HCT116 (cell line): ENCODE measurements at regions not wholly inside any gene's neighbourhood (a gene's known extent, or its start where the extent isn't known, plus 50 kb on each side); places are given as distances from the start of the nearest gene placed in this dataset.

Experiments
- ATAC-seq: fragments of 200-7000 bp; cut with Tn5 transposase; 2 replicates; pipeline ENCODE4 v1.9.1; 2020; ENCODE audit warnings: mild to moderate bottlenecking, moderate library complexity
- BruUV-seq: library from RNA; stranded (reverse); fragments of 400-500 nt; replicated peaks from 2 replicates; lab custom pipeline; 2021; lab: Mats Ljungman, UMichigan
- CTCF ChIA-PET: fragments of 300-600 bp; sonication (Branson Sonifier 250); formaldehyde crosslinking; loops from one replicate; lab custom pipeline; 2021; ENCODE audit warnings: antibody characterized with exemption; lab: Charles Lee
- POLR2A ChIA-PET: fragments of 300-600, 350-600 bp; sonication (Branson Sonifier 250); formaldehyde crosslinking; loops from one replicate; lab custom pipeline; 2021; ENCODE audit warnings: antibody characterized with exemption; lab: Charles Lee
- RAD21 ChIA-PET, 2 experiments: fragments of 300-600 bp; sonication (Branson Sonifier 250); formaldehyde crosslinking; loops; one replicate each; lab custom pipeline; 2023; ENCODE audit warnings: low total read pairs in 2 of 2; ENCODE audit not compliant: uncharacterized antibody in 2 of 2, unreplicated experiment in 2 of 2, low non-redundant PET in 1 of 2; lab: Charles Lee
- DNase-seq: peaks from one replicate; pipeline ENCODE4 v3.0.0-alpha.2; 2010; ENCODE audit warnings: low read depth, low spot score
- H2AFZ ChIP-seq: fragments of 200-600 bp; shearing (Covaris generic), sonication (generic); 2 replicates; pipeline ENCODE4 v1.6.1; 2017; ENCODE audit warnings: low read depth, mixed run types, mixed read lengths, antibody characterized with exemption, low read length; ENCODE audit not compliant: poor library complexity, severe bottlenecking
- H3K27ac ChIP-seq: 2 replicates; pipeline ENCODE4 v1.5.1; 2012; ENCODE audit warnings: low read depth, low read length
- H3K27me3 ChIP-seq: fragments of 200-600 bp; sonication (generic); 2 replicates; pipeline ENCODE4 v1.6.1; 2016; ENCODE audit warnings: mixed run types, low read length, mixed read lengths; ENCODE audit not compliant: insufficient read depth
- H3K36me3 ChIP-seq, 2 experiments: fragments of 200-500 bp in 1 of 2; fragments of 200-600 bp in 1 of 2; sonication (Bioruptor generic) in 1 of 2; sonication (generic) in 1 of 2; 2 replicates each; pipeline versions ENCODE4 v1.5.1 to v1.6.1; 2014 to 2016; ENCODE audit warnings: low read length in 2 of 2, inconsistent platforms in 1 of 2, mixed read lengths in 1 of 2, mixed run types in 1 of 2; ENCODE audit not compliant: insufficient read depth in 2 of 2, control insufficient read depth in 1 of 2
- H3K4me1 ChIP-seq, 2 experiments: fragments of 200-600 bp in 1 of 2; sonication (generic) in 1 of 2; 2 replicates each; pipeline versions ENCODE4 v1.5.1 to v1.6.1; 2012 to 2017; ENCODE audit warnings: low read length in 2 of 2, inconsistent platforms in 1 of 2, mild to moderate bottlenecking in 1 of 2, mixed read lengths in 1 of 2, mixed run types in 1 of 2, moderate library complexity in 1 of 2; ENCODE audit not compliant: insufficient read depth in 2 of 2, control insufficient read depth in 1 of 2
- H3K4me2 ChIP-seq: fragments of 200-600 bp; sonication (generic); 2 replicates; pipeline ENCODE4 v1.6.1; 2017; ENCODE audit warnings: mixed run types, low read length, mixed read lengths
- H3K4me3 ChIP-seq, 2 experiments: fragments of 200-600 bp in 1 of 2; sonication (generic) in 1 of 2; replicated peaks in 1 of 2; 2 replicates each; pipeline ENCODE4 v1.5.1; 2011 to 2016; ENCODE audit warnings: low read length in 2 of 2, control low read depth in 1 of 2, low read depth in 1 of 2, mild to moderate bottlenecking in 1 of 2, mixed read lengths in 1 of 2, mixed run types in 1 of 2
- H3K79me2 ChIP-seq: fragments of 200-600 bp; sonication (generic); 2 replicates; pipeline ENCODE4 v1.6.1; 2017; ENCODE audit warnings: mild to moderate bottlenecking, mixed run types, low read length, moderate library complexity, mixed read lengths; ENCODE audit not compliant: insufficient read depth
- H3K9ac ChIP-seq: fragments of 200-600 bp; sonication (generic); 2 replicates; pipeline ENCODE4 v1.6.1; 2016; ENCODE audit warnings: low read length, mixed read lengths
- H3K9me2 ChIP-seq: fragments of 200-600 bp; sonication (generic), shearing (Covaris generic); 2 replicates; pipeline ENCODE4 v1.6.1; 2017; ENCODE audit warnings: mixed run types, mild to moderate bottlenecking, moderate library complexity; ENCODE audit not compliant: insufficient read depth
- H3K9me3 ChIP-seq, 2 experiments: fragments of 200-500 bp in 1 of 2; fragments of 200-600 bp in 1 of 2; sonication (Bioruptor generic) in 1 of 2; sonication (generic) in 1 of 2; 2 replicates each; pipeline ENCODE4 v1.6.1; 2014 to 2017; ENCODE audit warnings: low read length in 2 of 2, mixed read lengths in 2 of 2, inconsistent platforms in 1 of 2, low read depth in 1 of 2, mild to moderate bottlenecking in 1 of 2, mixed run types in 1 of 2, moderate library complexity in 1 of 2; ENCODE audit not compliant: control insufficient read depth in 1 of 2, insufficient read depth in 1 of 2
- H4K20me1 ChIP-seq: fragments of 200-600 bp; sonication (generic), shearing (Covaris generic); 2 replicates; pipeline ENCODE4 v1.6.1; 2017; ENCODE audit warnings: mixed run types, mild to moderate bottlenecking, moderate library complexity; ENCODE audit not compliant: insufficient read depth
- CBX3 ChIP-seq: IDR thresholded peaks from 2 replicates; pipeline ENCODE4 v1.6.1; 2012; ENCODE audit warnings: low read depth
- CEBPB ChIP-seq: IDR thresholded peaks from 2 replicates; pipeline ENCODE4 v1.6.1; 2012; ENCODE audit warnings: low read depth
- FOSL1 ChIP-seq: IDR thresholded peaks from 2 replicates; pipeline ENCODE4 v1.6.1; 2012; ENCODE audit warnings: low read depth
- JUND ChIP-seq: IDR thresholded peaks from 2 replicates; pipeline ENCODE4 v1.6.1; 2012
- SP1 ChIP-seq: IDR thresholded peaks from 2 replicates; pipeline ENCODE4 v1.6.1; 2012; ENCODE audit warnings: low read depth
- SRF ChIP-seq: IDR thresholded peaks from 2 replicates; pipeline ENCODE4 v1.6.1; 2012; ENCODE audit warnings: low read depth
- TCF7L2 ChIP-seq: IDR thresholded peaks from 2 replicates; pipeline ENCODE4 v1.7.0; 2011; ENCODE audit warnings: borderline replicate concordance, inconsistent platforms; ENCODE audit not compliant: insufficient read depth, insufficient read length; ENCODE audit errors: extremely low read depth
- YY1 ChIP-seq: IDR thresholded peaks from 2 replicates; pipeline ENCODE4 v1.6.1; 2011; ENCODE audit warnings: low read length, low read depth, moderate library complexity, mild to moderate bottlenecking; ENCODE audit not compliant: insufficient replicate concordance; ENCODE audit errors: extremely low read depth
- intact Hi-C: fragments of 100-400 bp; cut with micrococcal nuclease; formaldehyde crosslinking; loops from 2 replicates; pipeline ENCODE4 v1.10.0; 2022
- TF ChIP-seq, protein P1 (sequence below): IDR thresholded peaks from 2 replicates; pipeline ENCODE4 v1.6.1; 2011; ENCODE audit warnings: mild to moderate bottlenecking, low read length, moderate library complexity; ENCODE audit not compliant: insufficient replicate concordance; ENCODE audit errors: extremely low read depth
- TF ChIP-seq, protein P2 (sequence below): IDR thresholded peaks from 2 replicates; pipeline ENCODE4 v1.6.1; 2012
- TF ChIP-seq, protein P3 (sequence below): IDR thresholded peaks from 2 replicates; pipeline ENCODE4 v1.6.1; 2012

DNA sequence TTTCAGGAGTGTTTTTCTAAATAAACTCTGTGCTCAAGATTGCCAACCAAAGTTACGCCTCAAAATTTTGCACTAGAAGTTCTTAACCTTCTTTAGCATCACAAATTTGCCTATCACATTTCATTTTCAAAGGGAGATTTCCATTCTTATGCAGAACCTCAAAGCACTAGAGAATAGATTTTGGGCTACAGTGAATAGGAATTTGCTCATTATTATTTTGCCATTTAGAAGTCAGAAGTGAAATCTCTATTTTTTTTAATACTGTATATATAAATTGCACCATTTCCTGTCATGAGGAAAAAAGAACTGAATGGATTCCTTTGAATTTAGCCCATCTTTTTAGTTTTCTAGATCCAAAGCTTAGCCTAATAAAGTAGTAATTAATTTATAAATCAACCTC is 796.4 kb downstream of the ADGRL2 start:
- ATAC-seq (no peak), DNase-seq (no peak)
- H3K9ac ChIP-seq = no peak overlapping the region
- no peaks in the 10 kb centered on the region for H3K36me3 ChIP-seq
- no peak overlapping the region for H3K27ac ChIP-seq
- H3K9me2 ChIP-seq = no peaks in the 10 kb centered on the region
- ChIA-PET POLR2A (no interaction called here), RAD21 (no interaction called here), CTCF (no interaction called here)
- H3K4me2 ChIP-seq = no peak overlapping the region
- H4K20me1 ChIP-seq = no peaks in the 10 kb centered on the region
- H3K27me3 ChIP-seq = no peaks in the 10 kb centered on the region
- H3K4me3 ChIP-seq = no peak overlapping the region
- H2AFZ ChIP-seq = no peak overlapping the region
- TF ChIP-seq, protein P1, sequence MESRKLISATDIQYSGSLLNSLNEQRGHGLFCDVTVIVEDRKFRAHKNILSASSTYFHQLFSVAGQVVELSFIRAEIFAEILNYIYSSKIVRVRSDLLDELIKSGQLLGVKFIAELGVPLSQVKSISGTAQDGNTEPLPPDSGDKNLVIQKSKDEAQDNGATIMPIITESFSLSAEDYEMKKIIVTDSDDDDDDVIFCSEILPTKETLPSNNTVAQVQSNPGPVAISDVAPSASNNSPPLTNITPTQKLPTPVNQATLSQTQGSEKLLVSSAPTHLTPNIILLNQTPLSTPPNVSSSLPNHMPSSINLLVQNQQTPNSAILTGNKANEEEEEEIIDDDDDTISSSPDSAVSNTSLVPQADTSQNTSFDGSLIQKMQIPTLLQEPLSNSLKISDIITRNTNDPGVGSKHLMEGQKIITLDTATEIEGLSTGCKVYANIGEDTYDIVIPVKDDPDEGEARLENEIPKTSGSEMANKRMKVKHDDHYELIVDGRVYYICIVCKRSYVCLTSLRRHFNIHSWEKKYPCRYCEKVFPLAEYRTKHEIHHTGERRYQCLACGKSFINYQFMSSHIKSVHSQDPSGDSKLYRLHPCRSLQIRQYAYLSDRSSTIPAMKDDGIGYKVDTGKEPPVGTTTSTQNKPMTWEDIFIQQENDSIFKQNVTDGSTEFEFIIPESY = no peak
- TF ChIP-seq FOSL1 = no peak
- no peak for TF ChIP-seq SRF
- TF ChIP-seq, protein P2, sequence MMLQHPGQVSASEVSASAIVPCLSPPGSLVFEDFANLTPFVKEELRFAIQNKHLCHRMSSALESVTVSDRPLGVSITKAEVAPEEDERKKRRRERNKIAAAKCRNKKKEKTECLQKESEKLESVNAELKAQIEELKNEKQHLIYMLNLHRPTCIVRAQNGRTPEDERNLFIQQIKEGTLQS = no peak
- TF ChIP-seq, protein P3, sequence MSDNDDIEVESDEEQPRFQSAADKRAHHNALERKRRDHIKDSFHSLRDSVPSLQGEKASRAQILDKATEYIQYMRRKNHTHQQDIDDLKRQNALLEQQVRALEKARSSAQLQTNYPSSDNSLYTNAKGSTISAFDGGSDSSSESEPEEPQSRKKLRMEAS = no peak
- no peak for TF ChIP-seq YY1
- no peak for TF ChIP-seq CBX3
- no peak for TF ChIP-seq JUND
- no peak for TF ChIP-seq TCF7L2
- TF ChIP-seq CEBPB = no peak
- TF ChIP-seq SP1 = no peak
- intact Hi-C loops = no loop called here
- peaks cover 0 to 3% of the 10 kb centered on the region in 2 experiments; a peak in 1 of 4 replicates for H3K9me3 ChIP-seq
- no peaks in the 10 kb centered on the region for H3K4me1 ChIP-seq
- no TSS peak for BruUV-seq
- no peaks in the 10 kb centered on the region for H3K79me2 ChIP-seq
